Esophagus squamous epithelium (tissue), 4 donors: ENCODE measurements at regions not wholly inside any gene's neighbourhood (a gene's known extent, or its start where the extent isn't known, plus 50 kb on each side); places are given as distances from the start of the nearest gene placed in this dataset.

Experiments used
- POLR2A ChIP-seq, 4 donors: fragments of 450-650 bp; IDR thresholded peaks; one replicate each; pipeline ENCODE4 v1.6.1; 2017; ENCODE audit warnings: antibody characterized with exemption in 4 of 4, mild to moderate bottlenecking in 4 of 4, moderate library complexity in 3 of 4
- TF ChIP-seq, protein P1 (sequence below), 6 experiments: fragments of 450-650 bp in 4 of 6; fragments of 200-600 bp in 2 of 6; sonication (generic) in 2 of 6; IDR thresholded peaks; one replicate each; pipeline ENCODE4 v1.5.1; 2016 to 2019; ENCODE audit warnings: antibody characterized with exemption in 6 of 6, mild to moderate bottlenecking in 4 of 6, moderate library complexity in 4 of 6

DNA sequence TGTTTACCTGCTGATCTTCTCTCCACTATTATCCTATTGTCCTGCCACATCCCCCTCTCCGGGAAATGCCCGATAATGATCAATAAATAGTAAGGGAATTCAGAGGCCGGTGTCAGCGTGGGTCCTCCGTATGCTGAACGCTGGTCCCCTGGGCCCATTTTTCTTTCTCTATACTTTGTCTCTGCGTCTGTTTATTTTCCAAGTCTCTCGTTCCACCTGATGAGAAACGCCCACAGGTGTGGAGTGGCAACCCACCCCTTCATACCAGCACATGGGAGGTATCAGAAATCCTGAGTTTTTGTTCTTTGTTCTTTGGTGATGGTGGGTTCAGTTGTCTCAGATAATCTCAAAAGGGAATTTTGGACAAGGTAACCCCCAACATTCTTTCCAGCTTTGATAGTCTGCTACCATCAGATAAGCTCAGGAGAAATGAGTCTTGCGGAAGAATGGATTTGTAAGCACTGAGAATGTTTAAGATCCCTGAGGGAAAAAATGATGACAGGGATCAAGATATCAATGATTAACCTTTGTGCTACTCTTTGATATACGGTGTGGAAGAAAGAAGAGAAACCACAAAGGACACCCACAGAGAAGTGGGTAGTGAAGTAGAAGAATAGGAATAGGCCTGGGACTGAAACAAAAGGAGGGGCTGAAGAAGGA lies 117.9 kb downstream of the CEP44 start:
- TF ChIP-seq, protein P1, sequence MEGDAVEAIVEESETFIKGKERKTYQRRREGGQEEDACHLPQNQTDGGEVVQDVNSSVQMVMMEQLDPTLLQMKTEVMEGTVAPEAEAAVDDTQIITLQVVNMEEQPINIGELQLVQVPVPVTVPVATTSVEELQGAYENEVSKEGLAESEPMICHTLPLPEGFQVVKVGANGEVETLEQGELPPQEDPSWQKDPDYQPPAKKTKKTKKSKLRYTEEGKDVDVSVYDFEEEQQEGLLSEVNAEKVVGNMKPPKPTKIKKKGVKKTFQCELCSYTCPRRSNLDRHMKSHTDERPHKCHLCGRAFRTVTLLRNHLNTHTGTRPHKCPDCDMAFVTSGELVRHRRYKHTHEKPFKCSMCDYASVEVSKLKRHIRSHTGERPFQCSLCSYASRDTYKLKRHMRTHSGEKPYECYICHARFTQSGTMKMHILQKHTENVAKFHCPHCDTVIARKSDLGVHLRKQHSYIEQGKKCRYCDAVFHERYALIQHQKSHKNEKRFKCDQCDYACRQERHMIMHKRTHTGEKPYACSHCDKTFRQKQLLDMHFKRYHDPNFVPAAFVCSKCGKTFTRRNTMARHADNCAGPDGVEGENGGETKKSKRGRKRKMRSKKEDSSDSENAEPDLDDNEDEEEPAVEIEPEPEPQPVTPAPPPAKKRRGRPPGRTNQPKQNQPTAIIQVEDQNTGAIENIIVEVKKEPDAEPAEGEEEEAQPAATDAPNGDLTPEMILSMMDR (IDR thresholded peaks at IDR 0.05), result no peak
- TF ChIP-seq POLR2A (IDR thresholded peaks at IDR 0.05), result no peak
